T-helper 2 cell (primary cell): ENCODE measurements at regions not wholly inside any gene's neighbourhood (a gene's known extent, or its start where the extent isn't known, plus 50 kb on each side); places are given as distances from the start of the nearest gene placed in this dataset.

Experiments used
- DNase-seq, 5 experiments: peaks; one replicate each; pipeline versions ENCODE4 v3.0.0 to v3.0.0-alpha.2; 2012 to 2022

- no peak for DNase-seq
Measured at GRCh38 chr4:3831529-3832150, 65.5 kb downstream of the ADRA2C start.

DNA sequence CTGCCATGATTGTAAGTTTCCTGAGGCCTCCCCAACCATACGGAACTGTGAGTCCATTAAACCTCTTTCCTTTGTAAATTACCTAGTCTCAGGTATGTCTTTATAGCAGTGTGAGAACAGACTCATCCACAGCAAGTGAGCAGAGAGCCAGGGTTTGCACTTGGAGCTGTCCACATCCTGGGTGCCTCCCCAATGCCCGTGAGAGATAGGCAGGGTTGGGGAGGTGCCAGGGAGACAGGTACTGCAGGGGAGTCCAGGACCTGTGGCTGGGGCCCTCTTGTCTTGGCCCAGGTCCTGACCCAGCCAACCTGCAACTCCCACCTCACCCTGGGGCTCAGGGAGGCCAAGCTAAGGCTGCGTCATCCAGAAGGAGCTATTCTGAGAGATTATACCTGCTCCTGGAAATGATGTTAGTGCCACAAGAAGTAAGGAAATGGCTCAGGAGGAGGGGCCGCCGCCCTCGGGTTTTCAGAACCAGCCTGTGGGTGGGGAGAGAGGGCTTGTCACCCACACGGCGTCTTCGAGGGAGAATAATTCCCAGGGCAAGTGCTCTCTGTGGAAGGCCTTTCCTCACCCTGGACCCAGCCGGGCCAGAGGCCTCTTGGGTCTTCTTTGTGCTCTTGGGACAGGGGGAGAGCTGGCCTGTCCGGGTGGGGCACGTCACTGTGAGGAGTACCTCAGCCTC, 66.5 kb downstream of the ADRA2C start:
- DNase-seq, result no peak

- DNase-seq, result no peak
Measured at GRCh38 chr4:3833326-3833989, 67.3 kb downstream of the ADRA2C start.

GRCh38 chr4:3834186-3834662, 68.0 kb downstream of the ADRA2C start:
- no peak for DNase-seq

DNA sequence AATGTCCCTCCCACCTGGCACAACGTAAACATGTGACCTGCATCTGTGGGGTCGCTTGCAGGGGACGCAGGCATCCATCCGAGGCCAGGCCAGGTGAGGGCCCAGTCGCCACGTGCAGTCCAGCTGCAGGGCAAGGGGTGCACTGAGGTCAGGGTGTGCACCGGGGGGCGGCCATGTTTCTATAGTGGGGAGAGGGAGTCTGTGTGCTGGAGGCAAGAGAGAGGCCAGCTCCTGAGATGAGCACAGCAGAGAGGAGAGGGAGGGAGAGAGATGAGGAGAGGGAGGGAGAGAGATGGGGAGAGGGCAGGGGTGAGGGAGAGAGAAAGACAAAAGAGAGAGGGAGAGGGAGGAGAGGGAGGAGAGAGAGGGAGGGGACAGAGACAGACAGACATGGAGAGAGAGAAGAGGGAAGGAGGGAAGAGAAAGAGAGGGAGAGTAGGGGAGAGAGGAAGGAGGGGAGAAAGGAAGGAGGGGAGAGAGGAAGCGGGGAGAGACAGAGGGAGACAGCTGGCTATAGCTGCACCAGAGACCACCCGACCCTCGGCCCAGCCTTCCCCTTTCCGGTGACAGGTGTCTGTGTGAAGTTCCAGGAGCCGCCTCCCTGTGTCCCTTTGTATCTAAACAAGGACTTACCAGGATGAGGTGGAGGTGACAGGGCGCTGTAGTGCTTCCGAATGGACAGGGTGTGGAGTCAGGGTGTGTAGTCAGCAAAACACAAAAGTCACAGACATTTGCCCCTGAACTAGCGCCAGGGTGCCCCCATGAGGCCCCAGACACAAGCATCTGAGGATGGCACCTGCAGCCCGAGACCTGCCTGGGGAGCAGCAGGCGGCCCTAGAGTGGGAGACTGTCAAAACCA, 68.7 kb downstream of the ADRA2C start:
- no peak for DNase-seq

- no peak for DNase-seq
Measured at GRCh38 chr4:3835527-3836405, 69.6 kb downstream of the ADRA2C start.

DNA sequence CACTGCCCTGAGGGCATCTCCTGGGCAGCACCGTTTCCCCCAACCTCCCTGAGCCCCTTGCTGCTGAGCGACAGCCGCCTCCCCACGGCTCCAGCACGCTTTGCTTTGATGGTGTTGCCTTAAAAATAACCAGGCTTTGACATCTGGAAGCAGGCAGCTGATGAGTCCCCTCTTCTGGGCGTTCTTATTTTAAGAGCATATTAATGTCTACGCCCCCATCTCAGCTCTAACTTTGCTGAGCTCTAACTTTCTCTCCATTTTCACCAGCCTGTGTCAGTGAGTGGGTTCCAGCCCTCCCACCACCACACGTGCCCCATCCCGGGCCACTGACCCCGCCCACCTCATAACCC, 70.2 kb downstream of the ADRA2C start:
- DNase-seq, result no peak

DNA sequence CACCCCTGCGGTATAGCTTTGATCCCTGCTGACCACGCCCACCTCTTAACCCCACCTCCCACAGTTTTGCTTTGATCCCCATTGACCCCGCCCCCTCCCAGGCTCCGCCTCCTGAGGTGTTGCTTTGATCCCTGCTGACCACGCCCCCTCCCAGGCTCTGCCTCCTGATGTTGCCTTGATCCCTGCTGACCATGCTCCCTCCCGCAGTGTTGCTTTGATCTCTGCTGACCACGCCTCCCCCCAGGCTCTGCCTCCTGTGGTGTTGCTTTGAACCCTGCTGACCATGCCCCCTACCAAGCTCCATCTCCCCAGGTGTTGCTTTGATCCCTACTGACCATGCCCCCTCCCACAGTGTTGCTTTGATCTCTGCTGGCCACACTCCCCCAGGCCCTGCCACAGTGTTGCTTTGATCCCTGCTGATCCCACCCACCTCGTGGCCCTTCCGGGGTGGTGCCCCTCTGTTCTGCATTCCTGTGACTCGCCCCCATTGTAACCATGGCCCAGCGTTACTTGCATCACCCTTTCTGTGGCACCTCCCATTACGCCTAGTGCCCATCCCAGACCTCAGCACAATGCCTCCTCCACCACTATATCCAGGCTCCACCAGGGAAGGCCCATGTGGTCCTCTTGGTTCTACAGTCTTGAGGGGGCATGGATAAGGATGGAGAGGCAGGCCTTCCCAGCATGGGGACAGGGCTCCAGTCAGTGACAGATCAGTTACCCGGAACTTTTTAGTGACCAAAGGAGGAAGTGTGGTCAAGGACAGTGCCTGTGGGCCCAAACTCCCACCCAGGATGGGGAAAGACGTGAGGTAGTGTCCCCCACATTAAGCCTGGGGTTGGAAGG, 70.8 kb downstream of the ADRA2C start:
- DNase-seq, result peak in 1 of 5 experiments; percentile 4

- no peak for DNase-seq
Measured at GRCh38 chr4:3838437-3839380, 72.5 kb downstream of the ADRA2C start.

GRCh38 chr4:3845094-3845743, 79.0 kb downstream of the ADRA2C start:
- DNase-seq, result no peak

DNA sequence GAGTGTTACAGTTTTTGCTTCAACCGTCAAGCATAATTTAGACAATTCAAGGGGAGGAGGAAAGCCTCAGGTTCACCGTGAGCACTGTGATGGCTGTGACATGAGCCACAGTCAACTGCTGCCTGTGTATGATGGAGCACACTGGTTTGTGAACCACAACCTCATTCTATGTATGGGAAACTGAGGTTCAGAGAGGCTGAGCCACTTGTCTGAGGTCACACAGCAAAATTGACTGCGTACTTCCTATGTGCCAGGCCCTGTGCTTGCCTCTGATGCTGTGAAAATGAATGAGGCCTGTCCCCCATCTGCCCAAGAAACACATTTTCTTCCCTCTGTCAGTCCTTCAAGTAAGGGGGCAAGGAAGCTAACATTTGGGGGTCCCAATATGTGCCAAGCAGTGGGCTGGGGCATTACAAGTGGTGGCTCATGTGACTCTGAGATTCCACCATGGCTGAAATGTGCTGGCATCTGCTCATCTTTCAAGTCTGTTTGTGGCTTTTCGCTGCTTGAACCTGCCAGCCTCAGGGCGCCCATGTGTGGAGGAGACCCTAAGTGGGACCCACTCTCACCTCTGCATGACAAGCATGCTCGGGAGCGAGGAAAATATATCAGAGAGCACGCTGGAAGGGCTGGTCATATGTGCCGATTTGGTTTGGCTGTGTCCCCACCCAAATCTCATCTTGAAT, 79.7 kb downstream of the ADRA2C start:
- no peak for DNase-seq

DNA sequence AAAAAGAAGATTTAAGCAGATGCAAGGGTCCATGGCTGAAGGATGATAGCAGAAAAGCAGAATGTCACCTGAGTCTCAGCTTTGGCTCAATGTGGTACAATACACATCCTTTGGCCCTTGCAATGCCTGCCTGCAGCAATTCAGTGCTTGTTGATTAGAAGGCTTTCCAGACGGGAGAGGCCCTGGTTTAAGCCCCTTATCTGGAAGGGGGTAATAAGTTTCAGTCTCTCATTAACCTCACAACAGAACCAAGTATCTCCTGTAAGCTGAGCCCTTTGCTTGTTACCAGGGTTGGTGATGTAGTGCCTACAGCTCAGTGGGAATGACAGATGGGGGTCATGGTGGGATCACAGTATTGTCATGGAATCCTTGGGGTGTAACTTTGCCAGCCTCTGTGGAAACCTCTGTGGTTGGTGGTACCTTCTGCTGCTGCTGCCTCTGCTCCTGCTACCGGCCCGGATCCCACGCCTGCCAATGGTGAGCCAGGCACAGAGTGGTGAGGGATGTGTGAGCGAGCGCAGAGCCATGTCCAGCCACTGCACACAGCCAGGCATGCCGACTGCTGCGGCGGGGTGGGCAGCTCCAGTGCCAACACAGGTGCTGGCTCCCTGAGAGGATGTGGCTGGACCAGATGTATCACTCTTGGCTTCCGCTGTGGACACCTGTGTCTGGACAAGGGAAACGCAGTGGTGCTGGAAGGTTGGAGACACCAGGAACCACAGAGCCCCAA, 81.2 kb downstream of the ADRA2C start:
- no peak for DNase-seq

DNA sequence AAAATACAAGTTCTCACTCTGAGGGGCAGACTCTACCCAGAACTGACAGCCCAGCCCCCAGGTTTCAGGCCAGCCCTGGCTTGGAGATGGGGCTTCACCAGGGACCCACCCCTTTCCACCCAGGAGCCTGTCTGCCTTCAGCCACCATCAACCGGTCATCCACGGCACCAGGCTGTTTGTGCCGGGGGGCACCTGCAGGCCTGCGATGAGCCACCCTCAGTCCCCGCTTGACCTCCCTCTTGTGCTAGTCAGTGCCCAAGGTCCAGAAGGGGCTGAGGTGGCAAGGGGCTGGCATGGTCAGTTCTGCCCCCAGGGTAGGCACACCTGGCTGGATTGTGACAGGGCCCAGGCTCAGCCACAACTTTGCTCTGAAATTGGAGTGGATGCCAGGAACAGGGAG, 82.1 kb downstream of the ADRA2C start:
- no peak for DNase-seq

DNA sequence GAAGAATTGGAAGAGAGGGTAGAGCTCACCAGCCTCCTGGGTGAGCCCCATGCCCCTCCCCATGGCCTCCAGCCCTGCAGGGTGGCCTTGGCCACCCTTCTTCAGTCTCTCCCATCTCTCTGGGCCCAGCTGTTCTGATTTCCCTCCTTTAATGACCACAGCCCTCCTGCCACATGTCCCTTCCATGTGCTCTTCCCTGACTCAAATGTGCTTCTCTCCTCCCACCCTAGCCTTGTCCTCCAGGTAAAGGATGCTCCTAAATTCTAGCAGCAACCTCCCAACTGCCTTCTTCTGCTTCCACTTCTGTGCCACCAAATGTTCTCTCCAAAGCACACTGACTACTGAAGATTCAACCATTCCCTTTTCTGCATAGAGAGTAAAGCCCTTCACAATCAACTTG, 83.0 kb downstream of the ADRA2C start:
- DNase-seq, result no peak

- no peak for DNase-seq
Measured at GRCh38 chr4:3850128-3850527, 83.9 kb downstream of the ADRA2C start.

- no peak for DNase-seq
Measured at GRCh38 chr4:3851211-3851610, 85.0 kb downstream of the ADRA2C start.

DNA sequence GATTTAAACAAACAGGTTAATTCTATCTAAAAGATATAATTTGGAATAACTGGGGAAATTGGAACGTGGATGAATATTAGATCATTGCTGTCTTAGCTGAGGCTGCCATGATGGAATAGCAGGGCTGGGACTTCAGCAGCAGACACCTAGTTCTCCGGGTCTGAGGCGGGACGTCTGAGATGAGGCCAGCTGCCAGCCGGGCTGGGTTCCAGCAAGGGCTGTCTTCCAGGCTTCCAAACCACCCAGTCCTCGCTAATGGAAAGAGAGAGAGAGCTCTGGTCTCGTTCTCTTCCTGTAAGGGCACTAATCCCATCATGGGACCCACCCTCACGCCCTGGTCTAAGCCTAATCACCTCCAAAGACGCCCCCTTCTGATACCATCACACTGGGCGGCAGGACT, 85.7 kb downstream of the ADRA2C start:
- DNase-seq, result no peak

GRCh38 chr4:3852309-3852708, 86.1 kb downstream of the ADRA2C start:
- no peak for DNase-seq
